HCT116 (cell line): ENCODE measurements at regions not wholly inside any gene's neighbourhood (a gene's known extent, or its start where the extent isn't known, plus 50 kb on each side); places are given as distances from the start of the nearest gene placed in this dataset.

Experiments used
- CEBPB ChIP-seq: IDR thresholded peaks from 2 replicates; pipeline ENCODE4 v1.6.1; 2012; ENCODE audit warnings: low read depth
- POLR2A ChIP-seq: IDR thresholded peaks from 2 replicates; pipeline ENCODE4 v1.7.0; 2011; ENCODE audit warnings: borderline replicate concordance; ENCODE audit not compliant: insufficient read depth, insufficient read length; ENCODE audit errors: extremely low read depth
- TF ChIP-seq, protein P1 (sequence below), 3 experiments: fragments of 200-600 bp in 1 of 3; sonication (generic) in 1 of 3; IDR thresholded peaks in 2 of 3; conservative IDR thresholded peaks in 1 of 3; 2 replicates each; pipeline ENCODE4 v1.5.1; 2012 to 2017; ENCODE audit warnings: low read depth in 2 of 3, low read length in 2 of 3, antibody characterized with exemption in 1 of 3, borderline replicate concordance in 1 of 3, control low read depth in 1 of 3, mild to moderate bottlenecking in 1 of 3, mixed read lengths in 1 of 3, mixed run types in 1 of 3, moderate library complexity in 1 of 3; ENCODE audit not compliant: insufficient read depth in 1 of 3

DNA sequence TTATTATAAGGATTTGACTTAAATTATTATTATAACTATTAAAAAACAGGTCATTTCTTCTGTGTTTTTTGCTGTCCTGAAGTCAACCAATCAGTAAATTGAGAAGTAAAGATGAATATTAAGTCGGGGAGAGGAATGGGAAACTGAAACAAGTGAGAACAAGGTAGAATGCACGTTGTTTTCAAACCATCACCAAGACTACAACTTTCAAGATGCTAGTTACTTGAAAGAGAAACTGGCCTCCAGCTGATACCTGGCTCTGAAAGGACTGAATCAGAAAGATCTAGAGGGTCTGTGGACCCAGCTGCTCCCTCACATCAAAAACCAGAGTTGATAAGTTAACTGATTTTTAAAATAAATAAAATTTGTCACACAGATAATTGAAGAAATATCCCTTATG, 1301.5 kb upstream of the ATXN8OS start:
- no peak for TF ChIP-seq POLR2A
- TF ChIP-seq CEBPB: no peak
- TF ChIP-seq, protein P1, sequence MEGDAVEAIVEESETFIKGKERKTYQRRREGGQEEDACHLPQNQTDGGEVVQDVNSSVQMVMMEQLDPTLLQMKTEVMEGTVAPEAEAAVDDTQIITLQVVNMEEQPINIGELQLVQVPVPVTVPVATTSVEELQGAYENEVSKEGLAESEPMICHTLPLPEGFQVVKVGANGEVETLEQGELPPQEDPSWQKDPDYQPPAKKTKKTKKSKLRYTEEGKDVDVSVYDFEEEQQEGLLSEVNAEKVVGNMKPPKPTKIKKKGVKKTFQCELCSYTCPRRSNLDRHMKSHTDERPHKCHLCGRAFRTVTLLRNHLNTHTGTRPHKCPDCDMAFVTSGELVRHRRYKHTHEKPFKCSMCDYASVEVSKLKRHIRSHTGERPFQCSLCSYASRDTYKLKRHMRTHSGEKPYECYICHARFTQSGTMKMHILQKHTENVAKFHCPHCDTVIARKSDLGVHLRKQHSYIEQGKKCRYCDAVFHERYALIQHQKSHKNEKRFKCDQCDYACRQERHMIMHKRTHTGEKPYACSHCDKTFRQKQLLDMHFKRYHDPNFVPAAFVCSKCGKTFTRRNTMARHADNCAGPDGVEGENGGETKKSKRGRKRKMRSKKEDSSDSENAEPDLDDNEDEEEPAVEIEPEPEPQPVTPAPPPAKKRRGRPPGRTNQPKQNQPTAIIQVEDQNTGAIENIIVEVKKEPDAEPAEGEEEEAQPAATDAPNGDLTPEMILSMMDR (IDR thresholded peaks at IDR 0.05 in 2 of 3, conservative IDR thresholded peaks at IDR 0.05 in 1 of 3; ENCODE audit: borderline replicate concordance in 1 of 3, insufficient read depth in 1 of 3, low read depth in 2 of 3, low read length in 2 of 3): no peak
